ENCODE measurements at regions not wholly inside any gene's neighbourhood (a gene's known extent, or its start where the extent isn't known, plus 50 kb on each side); places are given as distances from the start of the nearest gene placed in this dataset.

- TF ChIP-seq CTCF (conservative IDR thresholded peaks at IDR 0.05) = no peak
- no peak for TF ChIP-seq ZFX (IDR thresholded peaks at IDR 0.05)
Observed at GRCh38 chr3:124318656-124319055, 326.7 kb upstream of the ROPN1 start.
